ENCODE measurements at regions not wholly inside any gene's neighbourhood (a gene's known extent, or its start where the extent isn't known, plus 50 kb on each side); places are given as distances from the start of the nearest gene placed in this dataset.

DNA sequence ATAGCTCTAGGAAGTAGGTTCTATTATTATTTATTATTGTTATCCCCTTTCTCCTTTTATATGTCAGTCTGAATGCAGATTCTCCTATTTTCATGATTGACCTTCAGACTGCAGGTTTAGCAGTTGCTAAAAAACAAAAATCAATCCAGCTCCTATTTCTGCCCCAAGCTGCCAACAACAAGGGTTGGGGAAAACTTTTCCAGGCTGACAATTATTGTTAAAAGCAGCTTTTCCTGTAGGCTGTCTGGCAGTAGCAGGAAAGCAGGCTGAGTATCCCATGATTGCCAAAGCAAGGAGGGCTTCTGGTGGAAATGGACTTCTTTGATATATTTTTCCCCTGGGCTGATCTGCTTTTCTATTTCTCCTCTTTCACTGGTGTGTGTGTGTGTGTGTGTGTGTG, 78.0 kb upstream of the CTLA4 start:
- Histone ChIP-seq H3K4me1 (ENCODE audit: insufficient read depth) (peaks cover 9% of the 10 kb centered on the region), H3K36me3 (replicated peaks; ENCODE audit: insufficient read depth, low read depth) (no peaks in the 10 kb centered on the region), H3K9me2 (replicated peaks; ENCODE audit: insufficient read depth) (no peaks in the 10 kb centered on the region), H3K4me2 (no peak overlapping the region), H3K27me3 (no peaks in the 10 kb centered on the region), H4K20me1 (ENCODE audit: insufficient read depth, poor library complexity, severe bottlenecking) (no peaks in the 10 kb centered on the region), H3K27ac (no peak overlapping the region), H2AFZ (no peak overlapping the region), H3K9me3 (ENCODE audit: low read depth) (no peaks in the 10 kb centered on the region), H3K79me2 (no peaks in the 10 kb centered on the region), H3K4me3 (no peak overlapping the region)
- no peak for DNase-seq (ENCODE audit: low spot score)
- no peak for TF ChIP-seq EZH2phosphoT487 (IDR thresholded peaks at IDR 0.05; ENCODE audit: low read depth, severe bottlenecking, unreplicated experiment)
- no peak for TF ChIP-seq EZH2 (IDR thresholded peaks at IDR 0.05; ENCODE audit: borderline replicate concordance)
- TF ChIP-seq, protein P1, sequence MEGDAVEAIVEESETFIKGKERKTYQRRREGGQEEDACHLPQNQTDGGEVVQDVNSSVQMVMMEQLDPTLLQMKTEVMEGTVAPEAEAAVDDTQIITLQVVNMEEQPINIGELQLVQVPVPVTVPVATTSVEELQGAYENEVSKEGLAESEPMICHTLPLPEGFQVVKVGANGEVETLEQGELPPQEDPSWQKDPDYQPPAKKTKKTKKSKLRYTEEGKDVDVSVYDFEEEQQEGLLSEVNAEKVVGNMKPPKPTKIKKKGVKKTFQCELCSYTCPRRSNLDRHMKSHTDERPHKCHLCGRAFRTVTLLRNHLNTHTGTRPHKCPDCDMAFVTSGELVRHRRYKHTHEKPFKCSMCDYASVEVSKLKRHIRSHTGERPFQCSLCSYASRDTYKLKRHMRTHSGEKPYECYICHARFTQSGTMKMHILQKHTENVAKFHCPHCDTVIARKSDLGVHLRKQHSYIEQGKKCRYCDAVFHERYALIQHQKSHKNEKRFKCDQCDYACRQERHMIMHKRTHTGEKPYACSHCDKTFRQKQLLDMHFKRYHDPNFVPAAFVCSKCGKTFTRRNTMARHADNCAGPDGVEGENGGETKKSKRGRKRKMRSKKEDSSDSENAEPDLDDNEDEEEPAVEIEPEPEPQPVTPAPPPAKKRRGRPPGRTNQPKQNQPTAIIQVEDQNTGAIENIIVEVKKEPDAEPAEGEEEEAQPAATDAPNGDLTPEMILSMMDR (IDR thresholded peaks at IDR 0.05; ENCODE audit: poor library complexity), result no peak

DNA sequence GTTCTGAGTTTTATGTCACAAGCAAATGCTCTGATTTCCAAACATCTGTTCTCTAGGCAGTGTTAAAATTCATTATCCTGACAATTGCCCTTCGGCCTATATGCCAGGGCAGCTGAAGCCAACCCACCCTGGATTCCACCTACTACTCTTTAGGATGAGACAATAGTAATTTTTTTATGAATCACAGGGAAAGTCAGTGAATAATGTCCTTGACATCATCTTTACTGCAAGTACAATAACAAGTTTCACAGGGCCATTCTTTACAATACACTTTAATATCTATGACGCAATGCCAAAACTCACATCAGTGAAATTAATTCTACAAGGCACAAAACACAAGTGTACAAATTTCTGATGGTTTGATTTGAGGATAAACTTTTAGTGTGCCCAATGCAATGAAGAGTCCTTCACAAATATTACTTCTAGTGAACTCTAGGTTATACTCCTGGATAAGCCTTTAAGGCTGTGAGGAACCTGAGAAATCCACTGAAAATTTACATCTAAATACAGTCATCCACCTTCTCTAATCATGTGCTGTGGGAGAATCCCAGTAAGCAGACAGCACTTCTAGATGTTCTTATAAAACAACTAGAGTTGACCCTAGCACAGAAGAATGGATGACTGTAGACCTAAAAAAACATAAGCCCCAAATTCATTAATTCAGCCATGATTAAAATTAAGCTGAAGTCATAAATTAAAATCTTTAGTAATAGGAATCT, 77.3 kb upstream of the CTLA4 start:
- H3K9me3 ChIP-seq (ENCODE audit: low read depth), result no peaks in the 10 kb centered on the region
- no peaks in the 10 kb centered on the region for H3K36me3 ChIP-seq (replicated peaks; ENCODE audit: insufficient read depth, low read depth)
- no peaks in the 10 kb centered on the region for H4K20me1 ChIP-seq (ENCODE audit: insufficient read depth, poor library complexity, severe bottlenecking)
- H3K4me3 ChIP-seq, result no peak overlapping the region
- H3K4me1 ChIP-seq (ENCODE audit: insufficient read depth), result peaks cover 9% of the 10 kb centered on the region
- no peak for TF ChIP-seq EZH2phosphoT487 (IDR thresholded peaks at IDR 0.05; ENCODE audit: low read depth, severe bottlenecking, unreplicated experiment)
- TF ChIP-seq, protein P1 (IDR thresholded peaks at IDR 0.05; ENCODE audit: poor library complexity), result no peak
- TF ChIP-seq EZH2 (IDR thresholded peaks at IDR 0.05; ENCODE audit: borderline replicate concordance), result no peak
- H3K27me3 ChIP-seq, result no peaks in the 10 kb centered on the region
- peak overlapping the region; percentile 2 for H3K27ac ChIP-seq
- H3K4me2 ChIP-seq, result no peak overlapping the region
- DNase-seq (ENCODE audit: low spot score), result no peak
- H3K79me2 ChIP-seq, result no peaks in the 10 kb centered on the region
- H2AFZ ChIP-seq, result no peak overlapping the region
- no peaks in the 10 kb centered on the region for H3K9me2 ChIP-seq (replicated peaks; ENCODE audit: insufficient read depth)
- 95% methylated on average over 2 of the region's 2 CpGs for WGBS (ENCODE audit: low lambda C conversion rate, missing lambda C conversion rate)

DNA sequence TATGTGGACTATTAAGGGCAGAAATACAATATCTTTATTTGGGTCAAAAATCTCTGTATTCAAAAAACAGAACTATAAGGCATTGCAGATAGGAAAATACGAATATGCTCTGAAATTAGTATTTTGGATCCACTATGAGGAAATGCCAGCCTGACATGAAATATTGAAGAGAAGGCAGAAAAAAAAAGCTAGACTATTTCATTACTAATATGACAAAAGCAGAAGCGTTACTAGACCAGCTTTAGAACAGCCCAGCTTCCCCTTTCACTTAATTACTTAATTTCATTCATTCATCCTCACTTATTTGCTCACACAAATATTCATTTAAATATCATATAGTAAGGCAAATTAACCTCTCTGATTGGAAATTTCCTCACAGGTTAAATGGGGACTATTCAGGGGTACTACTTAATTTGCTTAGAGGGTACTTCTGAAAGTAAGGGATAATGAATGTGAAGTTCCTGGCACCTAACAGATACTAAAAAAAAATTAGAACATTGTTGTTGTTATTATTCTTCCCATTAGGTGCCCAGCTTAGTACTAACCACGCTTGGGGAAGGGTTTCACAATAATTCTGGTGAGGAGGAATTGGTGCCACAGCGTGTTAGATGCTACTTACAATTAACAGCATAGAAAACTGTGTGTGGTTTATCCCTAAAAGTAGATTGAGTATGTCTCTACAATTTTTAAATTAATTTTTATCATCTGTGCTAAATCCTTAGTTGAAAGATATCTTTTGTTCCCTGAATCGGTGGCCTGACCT, 71.1 kb upstream of the CTLA4 start:
- H2AFZ ChIP-seq, result no peak overlapping the region
- H3K4me3 ChIP-seq, result no peak overlapping the region
- no peaks in the 10 kb centered on the region for H3K79me2 ChIP-seq
- H3K27ac ChIP-seq, result no peak overlapping the region
- no peak for DNase-seq (ENCODE audit: low spot score)
- no peaks in the 10 kb centered on the region for H3K9me2 ChIP-seq (replicated peaks; ENCODE audit: insufficient read depth)
- TF ChIP-seq EZH2 (IDR thresholded peaks at IDR 0.05; ENCODE audit: borderline replicate concordance) (no peak), EZH2phosphoT487 (IDR thresholded peaks at IDR 0.05; ENCODE audit: low read depth, severe bottlenecking, unreplicated experiment) (no peak)
- TF ChIP-seq, protein P1 (IDR thresholded peaks at IDR 0.05; ENCODE audit: poor library complexity), result no peak
- 89% methylated on average over 5 of the region's 5 CpGs for WGBS (ENCODE audit: low lambda C conversion rate, missing lambda C conversion rate)
- H3K4me1 ChIP-seq (ENCODE audit: insufficient read depth), result no peaks in the 10 kb centered on the region
- no peak overlapping the region for H3K4me2 ChIP-seq
- no peaks in the 10 kb centered on the region for H3K36me3 ChIP-seq (replicated peaks; ENCODE audit: insufficient read depth, low read depth)
- no peaks in the 10 kb centered on the region for H3K27me3 ChIP-seq
- H3K9me3 ChIP-seq (ENCODE audit: low read depth), result no peaks in the 10 kb centered on the region
- no peaks in the 10 kb centered on the region for H4K20me1 ChIP-seq (ENCODE audit: insufficient read depth, poor library complexity, severe bottlenecking)
